EH (cell line): ENCODE measurements at regions not wholly inside any gene's neighbourhood (a gene's known extent, or its start where the extent isn't known, plus 50 kb on each side); places are given as distances from the start of the nearest gene placed in this dataset.
"Not testable (repeated sequence)": the region's sequence is repeated elsewhere in the genome, so short reads cannot be mapped to it uniquely, and the experiment has no call there.

Experiments
- DNase-seq: peaks from one replicate; pipeline ENCODE4 v3.0.0-alpha.2; 2015; ENCODE audit warnings: low read depth

DNA sequence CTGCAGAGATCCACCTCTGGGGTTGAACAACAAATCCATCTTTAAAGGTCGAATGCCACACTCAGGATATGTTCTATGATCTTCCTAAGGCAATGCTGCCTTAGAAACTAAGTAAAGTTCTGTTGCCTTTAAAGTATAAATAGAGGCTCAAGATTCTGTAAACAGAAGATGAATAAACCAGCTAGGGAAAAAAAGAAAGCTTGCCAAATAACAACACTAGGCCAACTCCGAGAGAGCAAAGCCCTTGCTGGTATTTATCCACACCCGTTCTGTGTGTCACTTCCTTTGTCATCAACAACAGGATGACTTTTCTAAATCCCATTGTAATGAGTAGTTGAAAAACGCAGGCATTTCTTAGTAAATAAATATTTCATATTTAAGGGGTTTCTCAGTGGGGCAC is 330.0 kb upstream of the GLI3 start:
- no peak for DNase-seq

DNA sequence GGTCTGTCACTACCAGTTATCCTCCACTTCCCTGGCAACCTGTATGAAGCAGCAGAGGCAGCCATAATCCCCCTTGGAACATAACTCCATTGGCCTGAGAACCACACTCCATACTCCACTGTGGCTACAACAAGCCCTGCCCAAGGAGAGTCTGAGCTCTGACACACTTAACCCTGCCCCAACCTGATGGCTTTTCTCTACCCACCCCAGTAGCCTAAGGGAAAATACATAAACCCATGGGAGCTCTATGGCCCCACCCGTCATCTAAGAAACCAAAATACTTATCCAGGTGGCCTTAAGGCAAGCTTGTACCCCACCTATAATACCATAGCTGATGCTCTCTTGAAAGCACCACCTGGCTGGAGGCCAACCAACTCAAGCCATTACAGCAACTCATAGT is 324.8 kb upstream of the GLI3 start:
- DNase-seq: no peak

GRCh38 chr7:42560866-42561265 is 323.9 kb upstream of the GLI3 start:
- DNase-seq: no peak

GRCh38 chr7:42554932-42555331 is 317.9 kb upstream of the GLI3 start:
- DNase-seq: not testable (repeated sequence)

- no peak for DNase-seq
Measured at GRCh38 chr7:42552227-42552626, 315.2 kb upstream of the GLI3 start.

DNA sequence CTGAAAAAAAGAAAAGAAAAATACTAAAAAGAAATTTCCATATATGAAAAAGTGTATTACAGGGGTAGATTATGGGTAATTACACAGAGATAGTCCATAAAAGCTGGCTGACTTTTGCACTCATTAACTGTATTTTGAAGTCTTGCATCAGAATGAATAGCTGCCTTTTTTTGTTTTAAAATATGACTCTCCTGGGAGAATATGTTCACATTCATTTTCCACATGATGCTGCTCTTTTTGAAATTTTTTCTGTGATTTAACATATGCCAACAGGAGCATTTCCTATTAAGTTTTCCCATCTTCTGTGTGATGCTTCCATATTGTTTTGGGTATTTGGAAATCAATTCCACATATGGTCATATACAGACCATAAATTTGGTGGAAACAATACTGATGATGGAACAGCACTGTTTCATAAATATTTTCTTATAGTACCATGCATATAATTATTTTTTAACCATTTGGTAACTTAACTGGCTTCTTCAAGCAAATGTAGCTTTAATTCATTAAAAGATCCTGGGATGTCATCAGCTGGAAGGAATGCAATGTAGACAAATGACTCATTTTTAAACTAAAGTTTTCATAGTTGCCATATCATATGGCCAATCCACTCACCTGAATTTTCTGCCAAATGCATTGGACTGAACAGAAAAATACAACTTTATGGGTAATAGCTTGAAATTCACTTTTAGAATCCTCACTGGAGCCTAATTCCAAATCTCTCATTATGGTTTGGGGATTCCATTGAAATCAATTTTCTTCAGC is 313.9 kb upstream of the GLI3 start:
- DNase-seq: no peak

- no peak for DNase-seq
Measured at GRCh38 chr7:42549866-42550485, 313.0 kb upstream of the GLI3 start.

DNA sequence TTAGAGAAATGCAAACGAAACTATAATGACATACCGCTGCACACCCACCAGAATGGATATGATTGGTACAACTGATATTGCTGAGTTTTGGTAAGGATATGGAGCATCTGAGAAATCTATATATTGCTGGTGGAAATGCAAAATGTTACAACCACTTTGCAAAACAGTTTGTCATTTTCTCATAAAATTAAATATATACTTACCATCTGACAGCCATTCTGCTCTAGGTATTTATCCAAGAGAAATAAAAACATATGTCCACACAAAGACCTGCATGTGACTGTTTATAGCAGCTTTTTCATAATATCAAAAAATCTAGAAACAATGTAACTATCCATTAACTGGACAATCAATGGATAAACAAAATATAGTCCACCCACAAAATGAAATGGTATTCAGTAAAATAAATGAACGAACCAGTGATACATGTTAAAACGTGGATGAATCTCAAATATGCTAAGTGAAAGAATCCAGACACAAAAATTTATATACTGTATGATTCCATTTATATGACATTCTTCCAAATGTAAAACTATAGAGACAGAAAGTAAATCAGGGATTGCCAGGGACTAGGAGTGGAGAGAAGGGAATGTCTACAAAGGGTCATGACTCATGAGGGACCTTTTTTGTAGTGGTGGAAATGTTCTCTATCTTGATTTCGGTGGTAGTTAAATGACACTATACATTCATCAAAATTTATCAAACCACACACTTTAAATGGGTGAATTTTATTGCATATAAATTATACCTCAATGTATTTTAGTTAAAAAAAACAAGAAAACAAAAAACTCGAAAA is 312.0 kb upstream of the GLI3 start:
- no peak for DNase-seq

- no peak for DNase-seq
Measured at GRCh38 chr7:42545049-42545724, 308.2 kb upstream of the GLI3 start.

DNA sequence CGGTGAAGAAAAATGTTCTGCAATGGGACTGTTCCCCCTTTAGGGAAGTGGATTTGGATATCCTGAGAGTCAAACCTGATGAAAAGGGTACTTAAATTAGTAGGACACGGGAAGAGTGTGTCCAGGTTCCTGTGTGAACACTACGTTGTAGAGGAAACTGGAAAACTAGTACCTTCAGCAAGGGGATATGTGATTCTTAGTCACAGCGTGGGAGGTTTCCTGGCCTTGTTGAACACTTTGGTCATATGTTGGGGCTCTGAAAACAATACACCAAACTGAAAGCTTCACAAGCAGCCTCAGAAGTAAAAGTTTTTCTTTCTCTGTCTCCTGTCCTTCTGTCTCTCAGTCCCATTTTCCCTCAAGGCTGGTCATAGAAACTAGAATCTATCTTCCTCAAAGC is 306.9 kb upstream of the GLI3 start:
- DNase-seq: no peak

DNA sequence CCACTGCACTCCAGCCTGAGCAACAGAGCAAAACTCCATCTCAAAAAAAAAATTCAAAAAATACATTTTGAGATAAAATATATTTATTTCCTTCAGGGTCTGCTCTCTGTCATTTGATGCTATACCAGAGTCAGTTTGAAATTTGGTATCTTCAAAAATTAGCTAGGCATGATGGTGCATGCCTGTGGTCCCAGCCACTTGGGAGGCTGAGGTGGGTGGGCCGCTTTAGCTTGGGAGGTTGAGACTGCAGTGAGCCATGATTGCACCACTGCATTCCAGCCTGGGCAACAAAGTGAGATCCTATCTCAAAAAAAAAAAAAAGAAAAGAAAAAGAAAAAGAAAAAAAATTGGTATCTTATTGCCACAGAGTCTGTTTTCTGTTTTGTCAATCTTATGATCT is 305.4 kb upstream of the GLI3 start:
- not testable (repeated sequence) for DNase-seq

DNA sequence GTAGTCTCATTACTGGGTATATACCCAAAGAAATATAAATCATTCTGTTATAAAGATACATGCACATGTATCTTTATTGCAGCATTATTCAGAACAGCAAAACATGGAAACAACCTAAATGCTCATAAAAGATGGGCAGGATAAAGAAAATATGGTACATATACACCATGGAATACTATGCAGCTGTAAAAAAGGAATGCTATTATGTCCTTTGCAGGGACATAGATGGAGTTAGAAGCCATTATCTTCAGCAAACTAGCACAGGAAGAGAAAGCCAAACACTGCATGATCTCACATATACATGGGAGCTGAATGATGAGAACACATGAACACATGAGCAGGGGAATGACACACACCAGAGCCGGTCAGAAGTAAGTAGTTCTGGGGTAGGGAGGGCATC is 297.4 kb upstream of the GLI3 start:
- DNase-seq: no peak

- DNase-seq: peak; percentile 10
Measured at GRCh38 chr7:42527004-42527403, 290.0 kb upstream of the GLI3 start.

- no peak for DNase-seq
Measured at GRCh38 chr7:42522227-42522991, 285.4 kb upstream of the GLI3 start.

GRCh38 chr7:42511027-42511426 is 274.0 kb upstream of the GLI3 start:
- peak; percentile 26 for DNase-seq

- no peak for DNase-seq
Measured at GRCh38 chr7:42506097-42506496, 269.1 kb upstream of the GLI3 start.

- DNase-seq: peak; percentile 62
Measured at GRCh38 chr7:42502022-42502421, 265.0 kb upstream of the GLI3 start.

- DNase-seq: peak; percentile 25
Measured at GRCh38 chr7:42495256-42495655, 258.2 kb upstream of the GLI3 start.

DNA sequence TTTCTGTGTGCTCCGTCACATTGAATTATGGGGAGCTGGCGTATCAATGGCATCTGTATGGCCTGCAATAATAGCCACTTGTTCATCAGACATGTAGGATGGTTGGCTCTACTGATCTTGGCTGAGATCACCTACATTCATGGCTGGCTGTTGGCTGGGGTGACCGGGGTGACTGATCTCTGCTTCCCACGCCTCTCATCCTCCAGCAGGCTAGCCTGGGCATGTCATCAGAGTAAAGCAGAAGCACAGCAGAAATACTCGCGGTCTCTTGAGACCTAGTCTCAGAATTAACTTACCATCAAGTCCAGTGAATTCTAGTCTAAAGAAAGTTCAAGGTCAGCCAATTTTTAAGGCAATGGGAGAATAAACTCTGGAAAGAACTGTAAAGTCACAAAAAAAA is 257.7 kb upstream of the GLI3 start:
- peak; percentile 14 for DNase-seq

DNA sequence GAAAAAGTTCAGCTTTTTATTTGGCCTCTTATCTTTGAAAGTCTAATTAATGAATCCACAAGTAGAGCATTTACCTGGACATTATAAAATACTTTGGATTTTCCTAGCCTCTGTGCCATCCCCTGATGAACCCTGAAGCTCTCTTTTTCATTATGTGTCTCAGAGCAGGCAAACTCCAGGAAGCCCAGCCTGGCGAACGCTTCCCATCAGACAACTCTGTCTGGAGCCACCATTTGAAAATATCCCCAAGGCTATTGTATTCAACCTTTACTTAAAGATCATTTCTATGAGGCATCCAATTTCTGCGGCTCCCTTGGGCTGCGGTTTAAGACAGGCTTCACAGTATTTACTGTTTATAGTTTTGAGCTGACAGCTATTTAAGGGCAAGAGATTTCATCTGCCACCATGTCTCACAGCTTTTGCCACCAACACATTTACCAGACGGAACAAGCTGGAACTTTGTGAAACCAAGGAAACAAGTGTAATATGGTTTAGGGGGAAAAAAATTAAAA is 257.2 kb upstream of the GLI3 start:
- no peak for DNase-seq

GRCh38 chr7:42493436-42494198 is 256.6 kb upstream of the GLI3 start:
- peak; percentile 88 for DNase-seq
